ENCODE measurements at regions not wholly inside any gene's neighbourhood (a gene's known extent, or its start where the extent isn't known, plus 50 kb on each side); places are given as distances from the start of the nearest gene placed in this dataset.

DNA sequence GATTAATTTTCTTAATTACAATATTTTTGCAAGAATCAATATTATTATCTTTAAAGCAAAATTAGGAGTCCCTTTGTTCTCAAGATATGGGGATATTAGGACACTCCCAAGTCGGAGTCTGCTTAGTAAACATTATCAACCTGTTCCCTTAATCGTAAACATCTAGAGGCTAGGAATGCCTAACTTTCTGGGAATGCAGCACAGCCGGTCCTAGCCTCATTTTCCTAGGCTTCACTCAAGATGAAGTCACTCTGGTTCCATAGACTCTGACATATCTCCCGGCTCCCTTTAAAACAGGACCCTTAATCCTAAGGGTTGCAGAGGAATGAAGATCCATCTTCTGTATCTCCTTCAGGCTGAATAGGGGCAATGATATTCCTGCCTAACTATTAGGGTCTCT lies 367.6 kb downstream of the GPM6A start:
- H3K9ac ChIP-seq (ENCODE audit: extremely low read depth, low read length, poor library complexity, severe bottlenecking) = no peak overlapping the region
- H3K27ac ChIP-seq (ENCODE audit: low read depth, low read length) = no peak overlapping the region
- no peaks in the 10 kb centered on the region for H3K9me3 ChIP-seq (ENCODE audit: control insufficient read depth, low read length)
- H3K36me3 ChIP-seq (ENCODE audit: control insufficient read depth, insufficient read depth, low read length) = no peaks in the 10 kb centered on the region
- Mint-ChIP-seq H3K9me3 (no peaks in the 10 kb centered on the region), H3K4me1 (peaks cover 28% of the 10 kb centered on the region), H3K4me3 (no peak overlapping the region), H3K27me3 (ENCODE audit: insufficient read depth) (no peaks in the 10 kb centered on the region), H3K27ac (no peak overlapping the region), H3K36me3 (ENCODE audit: low read depth) (no peaks in the 10 kb centered on the region)
- DNase-seq = no peak
- TF ChIP-seq CTCF (conservative IDR thresholded peaks at IDR 0.05) = no peak
- H3K4me3 ChIP-seq (ENCODE audit: low read length) = no peak overlapping the region
- WGBS, 2 experiments (ENCODE audit: insufficient coverage in 1 of 2, insufficient read length in 1 of 2) = 93% methylated on average over 3 to 4 of the region's 4 CpGs
- H3K27me3 ChIP-seq (ENCODE audit: control insufficient read depth, insufficient read depth, low read length, poor library complexity, severe bottlenecking) = no peaks in the 10 kb centered on the region
- H3K4me1 ChIP-seq (ENCODE audit: control insufficient read depth, insufficient read depth, low read length) = peaks cover 27% of the 10 kb centered on the region

- no peaks in the 10 kb centered on the region for H3K27me3 Mint-ChIP-seq (ENCODE audit: insufficient read depth)
- H3K27ac ChIP-seq (ENCODE audit: low read depth, low read length) = no peak overlapping the region
- 75% methylated on average over 1 of the region's 1 CpG; no CpG with 5 or more reads in 1 of the 2 experiments for WGBS, 2 experiments (ENCODE audit: insufficient coverage in 1 of 2, insufficient read length in 1 of 2)
- no peak overlapping the region for H3K4me3 ChIP-seq (ENCODE audit: low read length)
- TF ChIP-seq CTCF (conservative IDR thresholded peaks at IDR 0.05) = no peak
- DNase-seq = no peak
- H3K9me3 ChIP-seq (ENCODE audit: control insufficient read depth, low read length) = no peaks in the 10 kb centered on the region
- no peaks in the 10 kb centered on the region for H3K36me3 Mint-ChIP-seq (ENCODE audit: low read depth)
- H3K27ac Mint-ChIP-seq = no peak overlapping the region
- H3K9ac ChIP-seq (ENCODE audit: extremely low read depth, low read length, poor library complexity, severe bottlenecking) = no peak overlapping the region
- H3K36me3 ChIP-seq (ENCODE audit: control insufficient read depth, insufficient read depth, low read length) = no peaks in the 10 kb centered on the region
- no peak overlapping the region for H3K4me3 Mint-ChIP-seq
- no peaks in the 10 kb centered on the region for H3K9me3 Mint-ChIP-seq
- peaks cover 32% of the 10 kb centered on the region for H3K4me1 ChIP-seq (ENCODE audit: control insufficient read depth, insufficient read depth, low read length)
- H3K27me3 ChIP-seq (ENCODE audit: control insufficient read depth, insufficient read depth, low read length, poor library complexity, severe bottlenecking) = no peaks in the 10 kb centered on the region
- peaks cover 28% of the 10 kb centered on the region for H3K4me1 Mint-ChIP-seq
Measured at GRCh38 chr4:175447016-175447415, 365.0 kb downstream of the GPM6A start.

GRCh38 chr4:175450446-175450845 lies 361.6 kb downstream of the GPM6A start:
- Histone ChIP-seq H3K4me3 (ENCODE audit: low read length) (no peak overlapping the region), H3K27me3 (ENCODE audit: control insufficient read depth, insufficient read depth, low read length, poor library complexity, severe bottlenecking) (no peaks in the 10 kb centered on the region), H3K36me3 (ENCODE audit: control insufficient read depth, insufficient read depth, low read length) (no peaks in the 10 kb centered on the region), H3K9ac (ENCODE audit: extremely low read depth, low read length, poor library complexity, severe bottlenecking) (no peak overlapping the region), H3K4me1 (ENCODE audit: control insufficient read depth, insufficient read depth, low read length) (peaks cover 22% of the 10 kb centered on the region), H3K27ac (ENCODE audit: low read depth, low read length) (no peak overlapping the region), H3K9me3 (ENCODE audit: control insufficient read depth, low read length) (peaks cover 18% of the 10 kb centered on the region)
- no peak for TF ChIP-seq CTCF (conservative IDR thresholded peaks at IDR 0.05)
- H3K4me1 Mint-ChIP-seq = peaks cover 12% of the 10 kb centered on the region
- H3K9me3 Mint-ChIP-seq = peaks cover 16% of the 10 kb centered on the region
- H3K27me3 Mint-ChIP-seq (ENCODE audit: insufficient read depth) = no peaks in the 10 kb centered on the region
- DNase-seq = no peak
- no peaks in the 10 kb centered on the region for H3K36me3 Mint-ChIP-seq (ENCODE audit: low read depth)
- H3K27ac Mint-ChIP-seq = no peak overlapping the region
- no peak overlapping the region for H3K4me3 Mint-ChIP-seq

Data from endodermal cell (in vitro differentiated cells).